ENCODE measurements at regions not wholly inside any gene's neighbourhood (a gene's known extent, or its start where the extent isn't known, plus 50 kb on each side); places are given as distances from the start of the nearest gene placed in this dataset.

GRCh38 chr12:124459852-124460645, 107.4 kb downstream of the NCOR2 start:
- ATAC-seq (no peak), DNase-seq (ENCODE audit: low spot score) (no peak)

- DNase-seq (ENCODE audit: low spot score) (no peak), ATAC-seq (no peak)
These were observed 108.2 kb downstream of the NCOR2 start for GRCh38 chr12:124458992-124459851.

GRCh38 chr12:124458220-124458991, 109.0 kb downstream of the NCOR2 start:
- ATAC-seq (no peak), DNase-seq (ENCODE audit: low spot score) (no peak)

- no peak for DNase-seq (ENCODE audit: low spot score)
- peak; percentile 51 for ATAC-seq
These were observed 109.9 kb downstream of the NCOR2 start for GRCh38 chr12:124457287-124458219.

GRCh38 chr12:124456652-124457152, 110.7 kb downstream of the NCOR2 start:
- no peak for DNase-seq (ENCODE audit: low spot score)

GRCh38 chr12:124456133-124456651, 111.2 kb downstream of the NCOR2 start:
- DNase-seq (ENCODE audit: low spot score), result no peak

More at GRCh38 chr12:124456652-124457152, 110.7 kb downstream of the NCOR2 start:
- no peak for ATAC-seq

GRCh38 chr12:124455336-124455735, 112.1 kb downstream of the NCOR2 start:
- DNase-seq (ENCODE audit: low spot score), result no peak
- no peak for ATAC-seq

More at GRCh38 chr12:124456133-124456651, 111.2 kb downstream of the NCOR2 start:
- ATAC-seq, result no peak

GRCh38 chr12:124454735-124455134, 112.7 kb downstream of the NCOR2 start:
- ATAC-seq, result no peak
- DNase-seq (ENCODE audit: low spot score), result no peak

- DNase-seq (ENCODE audit: low spot score) (no peak), ATAC-seq (no peak)
These were observed 113.1 kb downstream of the NCOR2 start for GRCh38 chr12:124454352-124454725.

- ATAC-seq (peak; percentile 72), DNase-seq (ENCODE audit: low spot score) (peak; percentile 62)
These were observed 113.7 kb downstream of the NCOR2 start for GRCh38 chr12:124453419-124454351.

- no peak for ATAC-seq
These were observed 114.7 kb downstream of the NCOR2 start for GRCh38 chr12:124452576-124453331.

GRCh38 chr12:124451637-124452243, 115.7 kb downstream of the NCOR2 start:
- DNase-seq (ENCODE audit: low spot score) (no peak), ATAC-seq (no peak)

More at GRCh38 chr12:124452576-124453331, 114.7 kb downstream of the NCOR2 start:
- no peak for DNase-seq (ENCODE audit: low spot score)

- ATAC-seq (no peak), DNase-seq (ENCODE audit: low spot score) (no peak)
These were observed 116.4 kb downstream of the NCOR2 start for GRCh38 chr12:124451016-124451415.

- DNase-seq (ENCODE audit: low spot score) (no peak), ATAC-seq (no peak)
These were observed 117.0 kb downstream of the NCOR2 start for GRCh38 chr12:124450376-124450750.

GRCh38 chr12:124449623-124450375, 117.6 kb downstream of the NCOR2 start:
- ATAC-seq (no peak), DNase-seq (ENCODE audit: low spot score) (no peak)

- no peak for ATAC-seq
- DNase-seq (ENCODE audit: low spot score), result no peak
These were observed 118.3 kb downstream of the NCOR2 start for GRCh38 chr12:124448955-124449622.

All from left lobe of liver (tissue), 2 donors.